ENCODE measurements at regions not wholly inside any gene's neighbourhood (a gene's known extent, or its start where the extent isn't known, plus 50 kb on each side); places are given as distances from the start of the nearest gene placed in this dataset.

GRCh38 chr4:136755531-136755916 is 776.8 kb downstream of the PCDH18 start:
- Histone ChIP-seq H3K9me3 (replicated peaks; ENCODE audit: control insufficient read depth, low read depth, low read length) (no peaks in the 10 kb centered on the region), H3K27me3 (ENCODE audit: control insufficient read depth, insufficient read depth, low read length) (no peaks in the 10 kb centered on the region), H3K27ac (ENCODE audit: low read length) (no peak overlapping the region), H3K4me3 (ENCODE audit: low read length) (no peak overlapping the region), H3K36me3 (ENCODE audit: control insufficient read depth, insufficient read depth, low read length) (no peaks in the 10 kb centered on the region), H3K4me1 (ENCODE audit: control insufficient read depth, insufficient read depth, low read length) (no peaks in the 10 kb centered on the region)
- no peak for DNase-seq
- no CpG with 5 or more reads among the region's 1 CpG for WGBS (ENCODE audit: insufficient coverage)

GRCh38 chr4:136754810-136755530 is 777.3 kb downstream of the PCDH18 start:
- no peaks in the 10 kb centered on the region for H3K27me3 ChIP-seq (ENCODE audit: control insufficient read depth, insufficient read depth, low read length)
- H3K36me3 ChIP-seq (ENCODE audit: control insufficient read depth, insufficient read depth, low read length) = no peaks in the 10 kb centered on the region
- H3K27ac ChIP-seq (ENCODE audit: low read length) = no peak overlapping the region
- no CpG with 5 or more reads among the region's 2 CpGs for WGBS (ENCODE audit: insufficient coverage)
- H3K4me3 ChIP-seq (ENCODE audit: low read length) = no peak overlapping the region
- H3K4me1 ChIP-seq (ENCODE audit: control insufficient read depth, insufficient read depth, low read length) = no peaks in the 10 kb centered on the region
- H3K9me3 ChIP-seq (replicated peaks; ENCODE audit: control insufficient read depth, low read depth, low read length) = no peaks in the 10 kb centered on the region
- no peak for DNase-seq

- H3K4me1 ChIP-seq (ENCODE audit: control insufficient read depth, insufficient read depth, low read length) = no peaks in the 10 kb centered on the region
Measured at GRCh38 chr4:136751556-136751955, 780.7 kb downstream of the PCDH18 start.

GRCh38 chr4:136750897-136751296 is 781.4 kb downstream of the PCDH18 start:
- H3K4me3 ChIP-seq (ENCODE audit: low read length) = no peak overlapping the region
- no peak overlapping the region for H3K27ac ChIP-seq (ENCODE audit: low read length)
- 84% methylated on average over 2 of the region's 3 CpGs for WGBS (ENCODE audit: insufficient coverage)

More at GRCh38 chr4:136751556-136751955, 780.7 kb downstream of the PCDH18 start:
- WGBS (ENCODE audit: insufficient coverage) = no CpG with 5 or more reads among the region's 1 CpG
- Histone ChIP-seq H3K27ac (ENCODE audit: low read length) (no peak overlapping the region), H3K4me3 (ENCODE audit: low read length) (no peak overlapping the region), H3K36me3 (ENCODE audit: control insufficient read depth, insufficient read depth, low read length) (no peaks in the 10 kb centered on the region), H3K27me3 (ENCODE audit: control insufficient read depth, insufficient read depth, low read length) (no peaks in the 10 kb centered on the region), H3K9me3 (replicated peaks; ENCODE audit: control insufficient read depth, low read depth, low read length) (no peaks in the 10 kb centered on the region)
- DNase-seq = no peak

GRCh38 chr4:136749989-136750388 is 782.3 kb downstream of the PCDH18 start:
- DNase-seq = peak; percentile 3
- Histone ChIP-seq H3K9me3 (replicated peaks; ENCODE audit: control insufficient read depth, low read depth, low read length) (no peaks in the 10 kb centered on the region), H3K4me3 (ENCODE audit: low read length) (no peak overlapping the region), H3K4me1 (ENCODE audit: control insufficient read depth, insufficient read depth, low read length) (no peaks in the 10 kb centered on the region), H3K36me3 (ENCODE audit: control insufficient read depth, insufficient read depth, low read length) (no peaks in the 10 kb centered on the region), H3K27me3 (ENCODE audit: control insufficient read depth, insufficient read depth, low read length) (no peaks in the 10 kb centered on the region), H3K27ac (ENCODE audit: low read length) (no peak overlapping the region)
- 40% methylated on average over 1 of the region's 2 CpGs for WGBS (ENCODE audit: insufficient coverage)

More at GRCh38 chr4:136750897-136751296, 781.4 kb downstream of the PCDH18 start:
- H3K4me1 ChIP-seq (ENCODE audit: control insufficient read depth, insufficient read depth, low read length) = no peaks in the 10 kb centered on the region
- no peak for DNase-seq
- H3K27me3 ChIP-seq (ENCODE audit: control insufficient read depth, insufficient read depth, low read length) = no peaks in the 10 kb centered on the region
- no peaks in the 10 kb centered on the region for H3K9me3 ChIP-seq (replicated peaks; ENCODE audit: control insufficient read depth, low read depth, low read length)
- H3K36me3 ChIP-seq (ENCODE audit: control insufficient read depth, insufficient read depth, low read length) = no peaks in the 10 kb centered on the region

- 40% methylated on average over 1 of the region's 3 CpGs for WGBS (ENCODE audit: insufficient coverage)
- no peak overlapping the region for H3K4me3 ChIP-seq (ENCODE audit: low read length)
- H3K27me3 ChIP-seq (ENCODE audit: control insufficient read depth, insufficient read depth, low read length) = no peaks in the 10 kb centered on the region
- peak; percentile 9 for DNase-seq
- H3K9me3 ChIP-seq (replicated peaks; ENCODE audit: control insufficient read depth, low read depth, low read length) = no peaks in the 10 kb centered on the region
- no peak overlapping the region for H3K27ac ChIP-seq (ENCODE audit: low read length)
- no peaks in the 10 kb centered on the region for H3K36me3 ChIP-seq (ENCODE audit: control insufficient read depth, insufficient read depth, low read length)
- no peaks in the 10 kb centered on the region for H3K4me1 ChIP-seq (ENCODE audit: control insufficient read depth, insufficient read depth, low read length)
Measured at GRCh38 chr4:136748773-136749172, 783.5 kb downstream of the PCDH18 start.

GRCh38 chr4:136748165-136748564 is 784.1 kb downstream of the PCDH18 start:
- WGBS (ENCODE audit: insufficient coverage) = no CpG with 5 or more reads among the region's 1 CpG
- H3K9me3 ChIP-seq (replicated peaks; ENCODE audit: control insufficient read depth, low read depth, low read length) = no peaks in the 10 kb centered on the region
- no peaks in the 10 kb centered on the region for H3K4me1 ChIP-seq (ENCODE audit: control insufficient read depth, insufficient read depth, low read length)
- no peaks in the 10 kb centered on the region for H3K36me3 ChIP-seq (ENCODE audit: control insufficient read depth, insufficient read depth, low read length)
- DNase-seq = no peak
- no peak overlapping the region for H3K27ac ChIP-seq (ENCODE audit: low read length)
- no peak overlapping the region for H3K4me3 ChIP-seq (ENCODE audit: low read length)
- H3K27me3 ChIP-seq (ENCODE audit: control insufficient read depth, insufficient read depth, low read length) = no peaks in the 10 kb centered on the region

- 100% methylated on average over 1 of the region's 1 CpG for WGBS (ENCODE audit: insufficient coverage)
- no peak overlapping the region for H3K4me3 ChIP-seq (ENCODE audit: low read length)
- H3K27me3 ChIP-seq (ENCODE audit: control insufficient read depth, insufficient read depth, low read length) = no peaks in the 10 kb centered on the region
- DNase-seq = no peak
- no peaks in the 10 kb centered on the region for H3K36me3 ChIP-seq (ENCODE audit: control insufficient read depth, insufficient read depth, low read length)
- H3K27ac ChIP-seq (ENCODE audit: low read length) = no peak overlapping the region
- no peaks in the 10 kb centered on the region for H3K4me1 ChIP-seq (ENCODE audit: control insufficient read depth, insufficient read depth, low read length)
- H3K9me3 ChIP-seq (replicated peaks; ENCODE audit: control insufficient read depth, low read depth, low read length) = no peaks in the 10 kb centered on the region
Measured at GRCh38 chr4:136743238-136743637, 789.1 kb downstream of the PCDH18 start.

- H3K27me3 ChIP-seq (ENCODE audit: control insufficient read depth, insufficient read depth, low read length) = no peaks in the 10 kb centered on the region
- no peaks in the 10 kb centered on the region for H3K9me3 ChIP-seq (replicated peaks; ENCODE audit: control insufficient read depth, low read depth, low read length)
- no peak overlapping the region for H3K4me3 ChIP-seq (ENCODE audit: low read length)
- no peaks in the 10 kb centered on the region for H3K4me1 ChIP-seq (ENCODE audit: control insufficient read depth, insufficient read depth, low read length)
- no peak overlapping the region for H3K27ac ChIP-seq (ENCODE audit: low read length)
- no peaks in the 10 kb centered on the region for H3K36me3 ChIP-seq (ENCODE audit: control insufficient read depth, insufficient read depth, low read length)
- DNase-seq = no peak
- 57% methylated on average over 2 of the region's 3 CpGs for WGBS (ENCODE audit: insufficient coverage)
Measured at GRCh38 chr4:136742333-136742732, 790.0 kb downstream of the PCDH18 start.

GRCh38 chr4:136741468-136741867 is 790.8 kb downstream of the PCDH18 start:
- Histone ChIP-seq H3K9me3 (replicated peaks; ENCODE audit: control insufficient read depth, low read depth, low read length) (no peaks in the 10 kb centered on the region), H3K4me3 (ENCODE audit: low read length) (no peak overlapping the region), H3K27ac (ENCODE audit: low read length) (no peak overlapping the region), H3K36me3 (ENCODE audit: control insufficient read depth, insufficient read depth, low read length) (no peaks in the 10 kb centered on the region), H3K27me3 (ENCODE audit: control insufficient read depth, insufficient read depth, low read length) (no peaks in the 10 kb centered on the region), H3K4me1 (ENCODE audit: control insufficient read depth, insufficient read depth, low read length) (no peaks in the 10 kb centered on the region)
- no CpG with 5 or more reads among the region's 2 CpGs for WGBS (ENCODE audit: insufficient coverage)
- no peak for DNase-seq

GRCh38 chr4:136740326-136740725 is 792.0 kb downstream of the PCDH18 start:
- H3K27ac ChIP-seq (ENCODE audit: low read length) = no peak overlapping the region
- H3K4me3 ChIP-seq (ENCODE audit: low read length) = no peak overlapping the region
- no peak for DNase-seq
- no peaks in the 10 kb centered on the region for H3K4me1 ChIP-seq (ENCODE audit: control insufficient read depth, insufficient read depth, low read length)
- WGBS (ENCODE audit: insufficient coverage) = no CpG with 5 or more reads among the region's 4 CpGs
- H3K36me3 ChIP-seq (ENCODE audit: control insufficient read depth, insufficient read depth, low read length) = no peaks in the 10 kb centered on the region
- H3K27me3 ChIP-seq (ENCODE audit: control insufficient read depth, insufficient read depth, low read length) = no peaks in the 10 kb centered on the region
- H3K9me3 ChIP-seq (replicated peaks; ENCODE audit: control insufficient read depth, low read depth, low read length) = no peaks in the 10 kb centered on the region

Measured in muscle of leg (tissue), 3 donors.